B cell (primary cell): ENCODE measurements at regions not wholly inside any gene's neighbourhood (a gene's known extent, or its start where the extent isn't known, plus 50 kb on each side); places are given as distances from the start of the nearest gene placed in this dataset.

Source experiments
- ATAC-seq: fragments of 200-7000 bp; cut with Tn5 transposase; one replicate; pipeline ENCODE4 v1.10.0; 2021; ENCODE audit warnings: low read depth, mild to moderate bottlenecking, moderate number of reproducible peaks, moderate library complexity
- CTCF ChIA-PET: fragments of 350-600 bp; sonication (Branson Sonifier 250); formaldehyde crosslinking; loops from one replicate; lab custom pipeline; 2021; ENCODE audit warnings: antibody characterized with exemption, inconsistent platforms; lab: Charles Lee
- POLR2A ChIA-PET: fragments of 350-600 bp; sonication (Branson Sonifier 250); formaldehyde crosslinking; loops from one replicate; lab custom pipeline; 2021; ENCODE audit warnings: antibody characterized with exemption; lab: Charles Lee
- DNase-seq: peaks from one replicate; pipeline ENCODE4 v3.0.0; 2013
- H2AFZ ChIP-seq: 2 replicates; pipeline ENCODE4 v1.6.1; 2012; ENCODE audit warnings: mild to moderate bottlenecking, low read depth, low read length; ENCODE audit not compliant: insufficient read depth, poor library complexity, severe bottlenecking
- H3K27ac ChIP-seq, 2 donors: 1 replicate in 1 of 2; 2 replicates in 1 of 2; pipeline ENCODE4 v1.5.1; 2012 to 2013; ENCODE audit warnings: low read length in 2 of 2, mild to moderate bottlenecking in 2 of 2, moderate library complexity in 1 of 2
- H3K27me3 ChIP-seq, 4 experiments: fragments of 200-600 bp in 1 of 4; sonication (generic) in 1 of 4; replicated peaks in 1 of 4; 1 replicate in 2 of 4; 2 replicates in 2 of 4; pipeline versions ENCODE4 v1.6.1 to v1.7.0; 2013 to 2016; ENCODE audit warnings: low read length in 3 of 4, mild to moderate bottlenecking in 2 of 4, mixed read lengths in 1 of 4, moderate library complexity in 1 of 4; ENCODE audit not compliant: insufficient read depth in 4 of 4, control insufficient read depth in 3 of 4; ENCODE audit errors: control extremely low read depth in 1 of 4
- H3K36me3 ChIP-seq, 2 experiments: replicated peaks in 1 of 2; 1 replicate in 1 of 2; 2 replicates in 1 of 2; pipeline versions ENCODE4 v1.6.1 to v1.7.1; 2013; ENCODE audit warnings: low read length in 1 of 2; ENCODE audit not compliant: insufficient read depth in 2 of 2, control insufficient read depth in 1 of 2; ENCODE audit errors: control extremely low read depth in 1 of 2, extremely low read depth in 1 of 2
- H3K4me1 ChIP-seq, 2 donors: fragments of 200-600 bp in 1 of 2; sonication (generic) in 1 of 2; 1 replicate in 1 of 2; 2 replicates in 1 of 2; pipeline versions ENCODE4 v1.5.1 to v1.6.1; 2013 to 2017; ENCODE audit warnings: low read length in 2 of 2; ENCODE audit not compliant: control insufficient read depth in 2 of 2, insufficient read depth in 2 of 2
- H3K4me2 ChIP-seq: replicated peaks from 2 replicates; pipeline ENCODE3; 2012; ENCODE audit warnings: mild to moderate bottlenecking, low read depth, low read length; ENCODE audit not compliant: poor library complexity, severe bottlenecking
- H3K4me3 ChIP-seq, 5 experiments: fragments of 200-600 bp in 1 of 5; sonication (generic) in 1 of 5; 1 replicate in 3 of 5; 2 replicates in 2 of 5; pipeline versions ENCODE4 v1.5.1 to v1.7.0; 2011 to 2016; ENCODE audit warnings: low read length in 4 of 5, mild to moderate bottlenecking in 4 of 5, low read depth in 2 of 5, control low read depth in 1 of 5, moderate library complexity in 1 of 5; ENCODE audit not compliant: insufficient read depth in 1 of 5; ENCODE audit errors: control extremely low read depth in 1 of 5, extremely low read depth in 1 of 5
- H3K79me2 ChIP-seq: fragments of 200-600 bp; sonication (generic); one replicate; pipeline ENCODE4 v1.6.0; 2016; ENCODE audit warnings: low read length; ENCODE audit not compliant: control insufficient read depth, insufficient read depth
- H3K9ac ChIP-seq: fragments of 200-600 bp; sonication (generic); 2 replicates; pipeline ENCODE4 v1.6.1; 2017; ENCODE audit warnings: mild to moderate bottlenecking, low read length, moderate library complexity
- H3K9me3 ChIP-seq, 3 donors: one replicate each; pipeline versions ENCODE4 v1.6.1 to v1.7.1; 2013; ENCODE audit warnings: low read length in 2 of 3; ENCODE audit not compliant: control insufficient read depth in 2 of 3, insufficient read depth in 1 of 3; ENCODE audit errors: control extremely low read depth in 1 of 3
- H4K20me1 ChIP-seq: 2 replicates; pipeline ENCODE4 v1.6.0; 2012; ENCODE audit warnings: mild to moderate bottlenecking, low read length; ENCODE audit not compliant: insufficient read depth, control insufficient read depth, poor library complexity, severe bottlenecking
- H3K27ac Mint-ChIP-seq: one replicate; pipeline ENCODE4 v1.8.0; 2021; ENCODE audit warnings: mixed read lengths
- H3K27me3 Mint-ChIP-seq: one replicate; pipeline ENCODE4 v1.8.0; 2021; ENCODE audit warnings: mixed read lengths
- H3K4me1 Mint-ChIP-seq: one replicate; pipeline ENCODE4 v1.8.0; 2021; ENCODE audit warnings: mixed read lengths
- H3K4me3 Mint-ChIP-seq: one replicate; pipeline ENCODE4 v1.8.0; 2021; ENCODE audit warnings: mixed read lengths
- H3K9me3 Mint-ChIP-seq: one replicate; pipeline ENCODE4 v1.8.0; 2022; ENCODE audit warnings: mixed read lengths; ENCODE audit not compliant: insufficient read depth
- CTCF ChIP-seq: fragments of 200-600 bp; IDR thresholded peaks from one replicate; pipeline ENCODE4 v1.8.0; 2022; ENCODE audit warnings: antibody characterized with exemption, mild to moderate bottlenecking
- EZH2 ChIP-seq: IDR thresholded peaks from 2 replicates; pipeline ENCODE4 v1.6.1; 2012; ENCODE audit warnings: borderline replicate concordance, low read depth, mild to moderate bottlenecking, moderate library complexity, low read length; ENCODE audit not compliant: insufficient read depth, poor library complexity, severe bottlenecking
- WGBS: methylation state at CpG from one replicate; pipeline ENCODE4 v1.1.5; 2013; ENCODE audit warnings: missing lambda C conversion rate; ENCODE audit not compliant: insufficient coverage; 5-methylcytosine and 5-hydroxymethylcytosine counted together
- intact Hi-C: fragments of 100-400 bp; cut with micrococcal nuclease; formaldehyde crosslinking; loops from one replicate; pipeline ENCODE4 v1.10.0; 2022

GRCh38 chr9:26744191-26744965, 148.2 kb downstream of the CAAP1 start:
- Histone ChIP-seq H3K36me3 (no peaks in the 10 kb centered on the region), H2AFZ (no peak overlapping the region), H3K4me3 (no peak overlapping the region), H3K9ac (no peak overlapping the region), H3K79me2 (no peaks in the 10 kb centered on the region), H3K9me3 (peaks cover 0 to 6% (median 0%) of the 10 kb centered on the region in 3 donors), H4K20me1 (no peaks in the 10 kb centered on the region), H3K4me1 (no peaks in the 10 kb centered on the region), H3K27ac (no peak overlapping the region), H3K4me2 (no peak overlapping the region), H3K27me3 (no peaks in the 10 kb centered on the region)
- intact Hi-C loops = no loop called here
- ChIA-PET CTCF (no interaction called here), POLR2A (no interaction called here)
- ATAC-seq (no peak), DNase-seq (peak; percentile 34)
- peaks cover 3% of the 10 kb centered on the region for H3K27me3 Mint-ChIP-seq
- no peak overlapping the region for H3K4me3 Mint-ChIP-seq
- no peaks in the 10 kb centered on the region for H3K9me3 Mint-ChIP-seq
- H3K4me1 Mint-ChIP-seq = peaks cover 5% of the 10 kb centered on the region
- H3K27ac Mint-ChIP-seq = no peak overlapping the region
- WGBS = no CpG with 5 or more reads among the region's 2 CpGs
- TF ChIP-seq EZH2 (no peak), CTCF (peak; percentile 97)

- Histone ChIP-seq H3K9ac (no peak overlapping the region), H2AFZ (no peak overlapping the region), H3K4me3 (no peak overlapping the region), H4K20me1 (no peaks in the 10 kb centered on the region), H3K9me3 (peaks cover 0 to 10% (median 0%) of the 10 kb centered on the region in 3 donors), H3K4me2 (no peak overlapping the region), H3K79me2 (no peaks in the 10 kb centered on the region), H3K27ac (no peak overlapping the region), H3K27me3 (no peaks in the 10 kb centered on the region), H3K36me3 (no peaks in the 10 kb centered on the region), H3K4me1 (no peaks in the 10 kb centered on the region)
- no peak for TF ChIP-seq EZH2
- no peak for TF ChIP-seq CTCF
- Mint-ChIP-seq H3K4me1 (peaks cover 5% of the 10 kb centered on the region), H3K9me3 (peaks cover 8% of the 10 kb centered on the region), H3K27ac (no peak overlapping the region), H3K27me3 (peaks cover 3% of the 10 kb centered on the region), H3K4me3 (no peak overlapping the region)
- ATAC-seq = no peak
- CTCF ChIA-PET = interaction anchor here (1.0 kb wide), 1 partner anchor 17 kb away, joined by 4 read pairs; no protein-coding TSS in a partner anchor
- no peak for DNase-seq
- POLR2A ChIA-PET = no interaction called here
- intact Hi-C loops = no loop called here
- WGBS = no CpG with 5 or more reads among the region's 2 CpGs
Measured at GRCh38 chr9:26742828-26743476, 149.7 kb downstream of the CAAP1 start.
